KMS-11 (cell line): ENCODE measurements at regions not wholly inside any gene's neighbourhood (a gene's known extent, or its start where the extent isn't known, plus 50 kb on each side); places are given as distances from the start of the nearest gene placed in this dataset.

Experiments used
- H2AFZ ChIP-seq: fragments of 200-600 bp; sonication (generic); 2 replicates; pipeline ENCODE4 v1.6.1; 2016; ENCODE audit warnings: antibody characterized with exemption, mixed run types, low read depth
- H3K27ac ChIP-seq: fragments of 200-600 bp; sonication (generic); 2 replicates; pipeline ENCODE4 v1.6.1; 2016; ENCODE audit warnings: mild to moderate bottlenecking, mixed run types
- H3K27me3 ChIP-seq: fragments of 200-600 bp; sonication (generic); 2 replicates; pipeline ENCODE4 v1.6.1; 2017; ENCODE audit warnings: mild to moderate bottlenecking, low read depth, mixed run types, moderate library complexity; ENCODE audit not compliant: insufficient read depth
- H3K36me3 ChIP-seq: fragments of 200-600 bp; sonication (generic); 2 replicates; pipeline ENCODE4 v1.6.1; 2017; ENCODE audit warnings: mild to moderate bottlenecking, mixed run types; ENCODE audit not compliant: insufficient read depth
- H3K4me1 ChIP-seq: fragments of 200-600 bp; sonication (generic); 2 replicates; pipeline ENCODE4 v1.6.1; 2016; ENCODE audit warnings: mild to moderate bottlenecking, low read depth, mixed run types; ENCODE audit not compliant: poor library complexity, severe bottlenecking
- H3K4me2 ChIP-seq: fragments of 200-600 bp; sonication (generic); 2 replicates; pipeline ENCODE4 v1.7.0; 2016; ENCODE audit warnings: mild to moderate bottlenecking, mixed run types
- H3K4me3 ChIP-seq: fragments of 200-600 bp; sonication (generic); IDR thresholded peaks from 2 replicates; pipeline ENCODE4 v1.6.1; 2017; ENCODE audit warnings: low read depth, low read length, mixed read lengths; ENCODE audit not compliant: insufficient read depth
- H3K79me2 ChIP-seq: fragments of 200-600 bp; sonication (generic); 2 replicates; pipeline ENCODE4 v1.6.1; 2016; ENCODE audit warnings: low read depth, mixed run types; ENCODE audit not compliant: insufficient read depth
- H3K9ac ChIP-seq: fragments of 200-600 bp; sonication (generic); 2 replicates; pipeline ENCODE4 v1.6.1; 2016; ENCODE audit warnings: mild to moderate bottlenecking, mixed run types
- H4K20me1 ChIP-seq: fragments of 200-600 bp; sonication (generic); 2 replicates; pipeline ENCODE4 v1.6.1; 2016; ENCODE audit warnings: mild to moderate bottlenecking, mixed run types; ENCODE audit not compliant: insufficient read depth
- CTCF ChIP-seq: fragments of 200-600 bp; sonication (generic); conservative IDR thresholded peaks from 2 replicates; pipeline ENCODE4 v1.6.1; 2017; ENCODE audit warnings: low read depth, mild to moderate bottlenecking, antibody characterized with exemption, low read length, moderate library complexity, mixed read lengths

GRCh38 chr6:85363870-85364269, 86.0 kb upstream of the NT5E start:
- TF ChIP-seq CTCF = no peak
- H3K79me2 ChIP-seq = no peaks in the 10 kb centered on the region
- H3K9ac ChIP-seq = no peak overlapping the region
- H3K36me3 ChIP-seq = no peaks in the 10 kb centered on the region
- no peaks in the 10 kb centered on the region for H3K27me3 ChIP-seq
- H2AFZ ChIP-seq = no peak overlapping the region
- H3K4me1 ChIP-seq = no peaks in the 10 kb centered on the region
- H3K4me3 ChIP-seq = no peak overlapping the region
- H3K4me2 ChIP-seq = no peak overlapping the region
- no peaks in the 10 kb centered on the region for H4K20me1 ChIP-seq
- H3K27ac ChIP-seq = no peak overlapping the region

GRCh38 chr6:85362652-85363310, 87.1 kb upstream of the NT5E start:
- Histone ChIP-seq H3K4me1 (no peaks in the 10 kb centered on the region), H3K27me3 (no peaks in the 10 kb centered on the region), H3K79me2 (no peaks in the 10 kb centered on the region), H3K36me3 (no peaks in the 10 kb centered on the region), H3K27ac (no peak overlapping the region), H4K20me1 (no peaks in the 10 kb centered on the region), H3K9ac (no peak overlapping the region), H2AFZ (no peak overlapping the region), H3K4me2 (no peak overlapping the region), H3K4me3 (no peak overlapping the region)
- no peak for TF ChIP-seq CTCF

- Histone ChIP-seq H3K4me1 (no peaks in the 10 kb centered on the region), H2AFZ (no peak overlapping the region), H4K20me1 (no peaks in the 10 kb centered on the region), H3K4me2 (no peak overlapping the region), H3K27me3 (no peaks in the 10 kb centered on the region), H3K79me2 (no peaks in the 10 kb centered on the region), H3K4me3 (no peak overlapping the region), H3K36me3 (no peaks in the 10 kb centered on the region), H3K27ac (no peak overlapping the region), H3K9ac (no peak overlapping the region)
- TF ChIP-seq CTCF = no peak
Observed at GRCh38 chr6:85361643-85362014, 88.3 kb upstream of the NT5E start.

GRCh38 chr6:85360794-85361642, 88.9 kb upstream of the NT5E start:
- H4K20me1 ChIP-seq = no peaks in the 10 kb centered on the region
- no peaks in the 10 kb centered on the region for H3K4me1 ChIP-seq
- H3K36me3 ChIP-seq = no peaks in the 10 kb centered on the region
- TF ChIP-seq CTCF = no peak
- no peak overlapping the region for H2AFZ ChIP-seq
- H3K27ac ChIP-seq = no peak overlapping the region
- H3K79me2 ChIP-seq = no peaks in the 10 kb centered on the region
- no peak overlapping the region for H3K4me3 ChIP-seq
- no peak overlapping the region for H3K4me2 ChIP-seq
- no peaks in the 10 kb centered on the region for H3K27me3 ChIP-seq
- H3K9ac ChIP-seq = no peak overlapping the region
